Naive thymus-derived CD4-positive, alpha-beta T cell (primary cell): ENCODE measurements at regions not wholly inside any gene's neighbourhood (a gene's known extent, or its start where the extent isn't known, plus 50 kb on each side); places are given as distances from the start of the nearest gene placed in this dataset.
A peak's percentile ranks its signal among the peaks of the same experiment; 100 is the strongest.

Experiments used
- ATAC-seq: fragments of 150-1000 bp; cut with Tn5 transposase; 2 replicates; pipeline ENCODE4 v1.10.0; 2021; ENCODE audit warnings: mild to moderate bottlenecking, moderate library complexity
- CTCF ChIA-PET: fragments of 350-600 bp; sonication (Branson Sonifier 250); formaldehyde crosslinking; loops from one replicate; lab custom pipeline; 2021; ENCODE audit warnings: antibody characterized with exemption; lab: Charles Lee
- POLR2A ChIA-PET: fragments of 350-600 bp; sonication (Branson Sonifier 250); formaldehyde crosslinking; loops from one replicate; lab custom pipeline; 2021; ENCODE audit warnings: antibody characterized with exemption, inconsistent platforms; lab: Charles Lee
- DNase-seq, 9 donors: peaks; one replicate each; pipeline versions ENCODE4 v3.0.0 to v3.0.0-alpha.2; 2020 to 2022; ENCODE audit warnings: mixed read lengths in 1 of 9
- H3K27ac ChIP-seq: one replicate; pipeline ENCODE4 v1.7.0; 2013; ENCODE audit warnings: mild to moderate bottlenecking, low read depth, low read length, moderate library complexity
- H3K27me3 ChIP-seq, 2 donors: one replicate each; pipeline ENCODE4 v1.7.0; 2013; ENCODE audit warnings: low read length in 2 of 2, mild to moderate bottlenecking in 2 of 2, moderate library complexity in 2 of 2; ENCODE audit not compliant: control insufficient read depth in 2 of 2, insufficient read depth in 2 of 2
- H3K36me3 ChIP-seq, 3 experiments: 1 replicate in 2 of 3; 2 replicates in 1 of 3; pipeline ENCODE4 v1.7.0; 2013; ENCODE audit warnings: low read length in 3 of 3, mild to moderate bottlenecking in 3 of 3, moderate library complexity in 1 of 3; ENCODE audit not compliant: insufficient read depth in 3 of 3, control insufficient read depth in 2 of 3
- H3K4me1 ChIP-seq, 2 donors: one replicate each; pipeline ENCODE4 v1.7.0; 2013; ENCODE audit warnings: low read length in 2 of 2, mild to moderate bottlenecking in 2 of 2, moderate library complexity in 1 of 2; ENCODE audit not compliant: control insufficient read depth in 2 of 2, insufficient read depth in 2 of 2
- H3K4me3 ChIP-seq: 2 replicates; pipeline ENCODE4 v1.7.0; 2013; ENCODE audit warnings: mild to moderate bottlenecking, low read length
- H3K9me3 ChIP-seq, 3 experiments: 1 replicate in 2 of 3; 2 replicates in 1 of 3; pipeline ENCODE4 v1.7.0; 2013; ENCODE audit warnings: low read length in 3 of 3; ENCODE audit not compliant: control insufficient read depth in 2 of 3
- H3K27ac Mint-ChIP-seq, 9 donors: one replicate each; pipeline ENCODE4 v1.8.0; 2020 to 2022; ENCODE audit warnings: mixed read lengths in 9 of 9, mild to moderate bottlenecking in 8 of 9, moderate library complexity in 5 of 9, inconsistent platforms in 2 of 9
- H3K27me3 Mint-ChIP-seq, 5 donors: one replicate each; pipeline ENCODE4 v1.8.0; 2021 to 2022; ENCODE audit warnings: mixed read lengths in 5 of 5, mild to moderate bottlenecking in 1 of 5
- H3K36me3 Mint-ChIP-seq, 5 donors: one replicate each; pipeline ENCODE4 v1.8.0; 2020 to 2022; ENCODE audit warnings: mixed read lengths in 5 of 5, mild to moderate bottlenecking in 3 of 5, inconsistent platforms in 1 of 5
- H3K4me1 Mint-ChIP-seq, 7 donors: one replicate each; pipeline ENCODE4 v1.8.0; 2020 to 2022; ENCODE audit warnings: mixed read lengths in 7 of 7, mild to moderate bottlenecking in 3 of 7, inconsistent platforms in 1 of 7
- H3K4me3 Mint-ChIP-seq, 10 donors: one replicate each; pipeline ENCODE4 v1.8.0; 2020 to 2022; ENCODE audit warnings: mild to moderate bottlenecking in 10 of 10, mixed read lengths in 10 of 10, moderate library complexity in 6 of 10, inconsistent platforms in 2 of 10
- H3K9me3 Mint-ChIP-seq, 11 donors: one replicate each; pipeline ENCODE4 v1.8.0; 2020 to 2022; ENCODE audit warnings: mixed read lengths in 11 of 11, mild to moderate bottlenecking in 4 of 11, inconsistent platforms in 1 of 11, moderate library complexity in 1 of 11
- intact Hi-C, 2 donors: fragments of 100-400 bp; cut with micrococcal nuclease; formaldehyde crosslinking; loops; one replicate each; pipeline ENCODE4 v1.15.1; 2023

DNA sequence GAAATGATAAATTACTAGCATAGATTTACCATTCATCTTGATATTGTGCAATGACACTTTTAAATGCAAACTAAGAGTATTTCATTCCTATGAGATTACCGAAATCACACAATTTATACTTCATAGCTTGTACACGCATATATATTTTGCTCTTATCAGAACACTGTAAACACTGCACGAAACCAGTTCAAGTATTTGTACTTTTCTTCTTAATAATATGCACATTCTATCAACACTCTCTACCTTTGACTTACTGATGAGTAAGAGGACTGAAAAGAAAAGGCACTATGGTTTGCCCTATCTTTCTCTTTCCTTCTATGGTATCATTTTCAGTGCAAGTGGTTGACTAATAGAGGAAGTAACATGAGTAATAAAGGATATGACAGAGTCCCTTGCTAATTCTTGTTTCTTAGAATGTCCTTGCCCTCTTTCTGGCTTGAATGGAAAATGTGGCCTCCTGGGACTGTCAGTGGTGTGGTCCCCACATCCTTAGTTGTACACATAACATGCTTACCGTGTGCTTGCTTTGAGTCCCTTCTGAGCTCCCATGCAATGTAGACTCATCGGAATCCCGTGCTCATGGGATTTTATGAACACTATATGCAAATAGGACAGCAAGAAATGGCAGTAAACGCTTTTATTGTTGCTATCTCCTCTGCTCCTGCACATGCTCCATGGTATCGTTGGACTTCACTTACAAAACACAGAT, 363.5 kb upstream of the TNP1 start:
- Mint-ChIP-seq H3K27ac (peak overlapping the region in 1 of 9 donors; percentile 88), H3K9me3 (peaks cover 0 to 21% (median 0%) of the 10 kb centered on the region in 11 donors), H3K27me3 (peaks cover 0 to 3% (median 0%) of the 10 kb centered on the region in 5 donors), H3K36me3 (peaks cover 0 to 34% (median 0%) of the 10 kb centered on the region in 5 donors), H3K4me1 (peaks cover 4 to 42% (median 6%) of the 10 kb centered on the region in 7 donors), H3K4me3 (peak overlapping the region in 1 of 10 donors; percentile 64)
- H3K27me3 ChIP-seq: no peaks in the 10 kb centered on the region
- ATAC-seq: peak; percentile 78
- no peaks in the 10 kb centered on the region for H3K4me1 ChIP-seq
- peak in 1 of 9 donors; percentile 60 for DNase-seq
- no peaks in the 10 kb centered on the region for H3K36me3 ChIP-seq
- ChIA-PET POLR2A (no interaction called here), CTCF (interaction anchor here (1.1 kb wide), 1 partner anchor 565 kb away, joined by 3 read pairs; no protein-coding TSS in a partner anchor)
- intact Hi-C loops: loop anchor here in 1 of 2 donors (1.0 to 10.0 kb wide), 4 partner anchors 61 to 529 kb away; partner anchors contain the start of gene IGFBP5
- H3K9me3 ChIP-seq: no peaks in the 10 kb centered on the region
- no peak overlapping the region for H3K27ac ChIP-seq
- no peak overlapping the region for H3K4me3 ChIP-seq

DNA sequence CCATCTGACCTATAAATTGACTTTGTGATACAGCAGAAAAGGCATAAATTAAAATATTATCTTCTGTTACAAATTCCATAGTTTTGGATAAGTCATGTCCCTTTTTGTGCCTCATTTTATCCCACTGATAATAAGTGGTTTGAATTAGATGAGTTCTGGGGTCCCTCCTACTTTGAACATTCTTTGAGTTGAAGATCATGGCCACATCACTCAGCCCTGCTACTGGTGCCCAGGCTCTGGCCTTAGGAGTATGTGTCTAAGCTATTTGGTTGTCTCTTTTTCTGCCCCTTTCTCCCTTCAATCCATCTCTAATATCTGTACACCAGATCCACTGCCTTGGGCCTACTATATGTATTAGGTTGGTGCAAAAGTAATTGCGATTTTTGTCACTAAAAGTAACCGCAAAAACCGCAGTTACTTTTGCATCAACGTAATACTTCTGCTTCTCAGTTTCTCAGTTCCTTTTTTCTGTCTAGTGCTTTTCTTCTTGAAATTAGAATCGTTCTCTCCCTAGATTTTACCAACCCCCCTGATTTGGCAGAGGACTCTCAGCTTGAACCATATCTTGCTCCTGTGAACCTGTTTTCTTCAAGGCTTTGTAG, 362.5 kb upstream of the TNP1 start:
- H3K9me3 ChIP-seq: no peaks in the 10 kb centered on the region
- H3K27me3 Mint-ChIP-seq: peaks cover 0 to 6% (median 0%) of the 10 kb centered on the region in 5 donors
- H3K27ac ChIP-seq: no peak overlapping the region
- H3K27ac Mint-ChIP-seq: peak overlapping the region in 2 of 9 donors; percentile 7 to 59
- DNase-seq (no peak), ATAC-seq (peak; percentile 10)
- H3K4me3 ChIP-seq: no peak overlapping the region
- ChIA-PET POLR2A (no interaction called here), CTCF (no interaction called here)
- H3K4me3 Mint-ChIP-seq: peak overlapping the region in 1 of 10 donors; percentile 39
- no peaks in the 10 kb centered on the region for H3K27me3 ChIP-seq
- H3K4me1 ChIP-seq: no peaks in the 10 kb centered on the region
- intact Hi-C loops: loop anchor here in 1 of 2 donors (2.0 to 10.0 kb wide), 3 partner anchors 60 to 528 kb away; partner anchors contain the start of gene IGFBP5
- peaks cover 0 to 21% (median 0%) of the 10 kb centered on the region in 11 donors for H3K9me3 Mint-ChIP-seq
- H3K36me3 ChIP-seq: no peaks in the 10 kb centered on the region
- H3K4me1 Mint-ChIP-seq: peaks cover 4 to 47% (median 6%) of the 10 kb centered on the region in 7 donors
- peaks cover 0 to 35% (median 0%) of the 10 kb centered on the region in 5 donors for H3K36me3 Mint-ChIP-seq

DNA sequence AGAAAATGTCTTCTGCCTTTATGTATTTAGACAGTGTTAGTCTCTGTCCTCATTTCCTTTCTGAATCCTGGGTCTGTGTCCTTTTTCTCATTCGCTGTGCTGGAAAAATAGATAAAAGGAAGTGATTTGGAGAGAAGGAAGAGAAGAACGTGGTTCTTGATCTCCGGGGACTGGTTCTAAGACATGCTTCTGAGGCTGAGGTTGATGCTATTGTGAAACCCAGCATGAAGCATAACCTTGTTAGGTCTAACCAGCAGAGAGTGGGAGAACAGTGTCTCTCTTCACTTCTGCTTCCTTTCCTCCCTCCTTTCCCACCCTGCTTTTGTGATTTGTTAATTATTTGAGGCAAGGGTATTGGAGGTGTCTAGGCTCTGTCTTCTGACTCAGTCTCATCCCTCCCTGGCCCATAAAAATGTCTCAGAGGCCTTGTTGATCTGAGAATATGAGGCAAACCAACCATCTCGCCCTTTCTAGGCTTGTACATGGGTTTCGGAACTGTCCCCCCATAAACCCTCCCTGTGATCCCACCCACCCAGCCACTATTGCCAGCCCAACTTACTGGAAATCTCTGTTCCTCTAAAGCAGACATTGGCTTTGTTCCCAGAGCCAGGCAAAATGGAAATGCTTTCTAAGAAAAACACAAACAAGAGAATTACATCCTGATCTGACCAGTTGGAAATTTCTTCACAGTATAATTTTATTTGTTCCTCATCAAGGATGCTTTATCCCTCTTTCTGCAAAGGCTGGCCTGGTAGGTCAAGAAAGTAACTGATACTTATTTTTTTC, 360.6 kb upstream of the TNP1 start:
- Histone ChIP-seq H3K36me3 (no peaks in the 10 kb centered on the region), H3K4me1 (no peaks in the 10 kb centered on the region), H3K27ac (no peak overlapping the region), H3K4me3 (no peak overlapping the region), H3K27me3 (no peaks in the 10 kb centered on the region), H3K9me3 (no peaks in the 10 kb centered on the region)
- intact Hi-C loops: loop anchor here in 1 of 2 donors (10.0 kb wide), 2 partner anchors 126 to 526 kb away; partner anchors contain the start of gene IGFBP5
- no peak overlapping the region for H3K27ac Mint-ChIP-seq
- no peak for ATAC-seq
- ChIA-PET CTCF (no interaction called here), POLR2A (no interaction called here)
- H3K27me3 Mint-ChIP-seq: peaks cover 0 to 11% (median 0%) of the 10 kb centered on the region in 5 donors
- peaks cover 0 to 16% (median 0%) of the 10 kb centered on the region in 11 donors for H3K9me3 Mint-ChIP-seq
- DNase-seq: no peak
- peaks cover 0 to 25% (median 0%) of the 10 kb centered on the region in 5 donors for H3K36me3 Mint-ChIP-seq
- peaks cover 4 to 45% (median 6%) of the 10 kb centered on the region in 7 donors for H3K4me1 Mint-ChIP-seq
- no peak overlapping the region for H3K4me3 Mint-ChIP-seq

DNA sequence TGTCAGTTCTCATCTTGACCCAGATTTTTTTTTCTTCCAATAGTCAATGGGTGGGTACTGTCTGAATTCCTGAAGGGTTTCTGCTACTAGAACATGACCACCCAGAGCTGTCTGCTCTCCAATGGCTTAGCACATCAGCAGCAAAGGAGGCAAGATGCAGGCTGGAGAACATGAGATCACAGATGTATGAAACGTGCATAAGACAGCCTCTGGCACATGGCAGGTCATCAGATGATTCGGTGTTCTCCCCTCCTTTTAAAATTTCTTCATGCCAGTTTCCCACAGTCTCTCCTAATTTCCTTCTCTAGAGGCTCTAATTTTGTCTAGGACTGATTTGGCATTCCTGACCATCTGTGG, 359.3 kb upstream of the TNP1 start:
- Histone ChIP-seq H3K27ac (no peak overlapping the region), H3K9me3 (no peaks in the 10 kb centered on the region), H3K36me3 (no peaks in the 10 kb centered on the region), H3K4me3 (no peak overlapping the region), H3K27me3 (no peaks in the 10 kb centered on the region), H3K4me1 (no peaks in the 10 kb centered on the region)
- H3K9me3 Mint-ChIP-seq: peaks cover 0 to 8% (median 0%) of the 10 kb centered on the region in 11 donors
- H3K4me3 Mint-ChIP-seq: no peak overlapping the region
- ChIA-PET CTCF (no interaction called here), POLR2A (no interaction called here)
- peaks cover 4 to 40% (median 6%) of the 10 kb centered on the region in 7 donors for H3K4me1 Mint-ChIP-seq
- DNase-seq: no peak
- H3K27me3 Mint-ChIP-seq: peaks cover 0 to 16% (median 4%) of the 10 kb centered on the region in 5 donors
- intact Hi-C loops: no loop called here
- H3K27ac Mint-ChIP-seq: no peak overlapping the region
- peaks cover 0 to 16% (median 0%) of the 10 kb centered on the region in 5 donors for H3K36me3 Mint-ChIP-seq
- no peak for ATAC-seq

DNA sequence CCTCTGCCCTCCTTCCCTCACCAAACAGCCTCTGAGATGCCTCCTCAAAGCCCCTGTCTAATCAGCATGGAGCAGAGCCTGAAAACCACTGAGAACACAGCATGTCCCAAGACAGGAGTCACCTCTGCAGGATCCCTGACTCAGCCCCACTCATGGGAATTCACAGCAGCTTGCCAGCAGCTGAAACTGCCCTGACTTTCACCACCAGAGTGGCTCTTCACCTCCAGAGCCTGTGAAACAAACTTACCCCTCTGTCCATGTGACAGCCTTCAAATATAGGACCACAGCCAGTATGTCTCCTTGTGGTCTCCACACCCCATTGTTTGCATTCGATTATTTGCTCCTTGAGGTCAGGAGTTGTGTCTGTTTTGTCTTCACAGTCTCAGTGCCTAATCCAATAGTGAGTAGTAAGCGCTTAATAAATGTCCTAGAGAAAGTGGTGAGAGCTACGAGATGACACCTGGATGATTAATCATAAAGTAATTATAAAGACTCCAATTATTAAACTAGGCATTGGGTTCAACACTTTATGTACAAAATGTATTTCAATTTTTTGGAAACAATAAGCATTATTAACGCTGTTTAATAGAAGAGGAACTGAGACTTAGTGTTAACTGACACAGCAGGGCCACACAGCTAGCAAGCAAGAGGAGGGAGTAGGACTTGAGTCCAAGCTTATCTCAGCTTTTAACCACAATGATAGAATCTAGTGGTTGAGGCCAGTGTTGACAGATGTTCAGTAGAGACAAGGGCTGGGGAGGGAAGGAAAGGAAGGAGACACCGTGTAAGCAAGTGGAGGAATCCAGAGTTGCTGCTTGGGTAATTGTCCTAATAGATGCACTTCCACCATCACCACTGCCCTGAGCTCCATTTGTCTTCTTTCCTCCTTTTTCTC, 358.7 kb upstream of the TNP1 start:
- DNase-seq (no peak), ATAC-seq (peak; percentile 74)
- Histone ChIP-seq H3K36me3 (no peaks in the 10 kb centered on the region), H3K27ac (no peak overlapping the region), H3K27me3 (no peaks in the 10 kb centered on the region), H3K4me1 (no peaks in the 10 kb centered on the region), H3K4me3 (no peak overlapping the region), H3K9me3 (no peaks in the 10 kb centered on the region)
- Mint-ChIP-seq H3K27ac (no peak overlapping the region), H3K27me3 (peaks cover 0 to 17% (median 4%) of the 10 kb centered on the region in 5 donors), H3K9me3 (peaks cover 0 to 6% (median 0%) of the 10 kb centered on the region in 11 donors), H3K4me3 (no peak overlapping the region), H3K4me1 (peaks cover 4 to 37% (median 6%) of the 10 kb centered on the region in 7 donors), H3K36me3 (peaks cover 0 to 12% (median 0%) of the 10 kb centered on the region in 5 donors)
- ChIA-PET POLR2A (no interaction called here), CTCF (no interaction called here)
- intact Hi-C loops: no loop called here

DNA sequence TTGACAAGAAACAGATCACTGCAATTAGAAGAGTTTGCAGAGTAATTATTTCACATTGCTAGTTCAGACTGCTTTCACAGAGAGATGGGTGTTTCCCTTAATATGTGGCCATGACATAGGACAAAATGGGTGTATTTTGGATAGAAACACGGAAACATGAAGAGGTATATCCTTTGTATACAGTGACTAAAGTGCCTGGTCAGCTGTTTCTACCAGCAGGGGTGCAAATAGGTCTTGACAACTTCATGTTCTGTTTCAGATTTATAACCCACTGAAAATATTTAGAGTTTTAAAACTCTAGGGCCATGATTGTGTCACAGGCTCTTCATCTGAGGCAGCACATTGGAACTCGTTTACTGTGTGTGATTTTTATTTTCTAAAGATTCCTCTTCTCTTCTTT, 357.1 kb upstream of the TNP1 start:
- Histone ChIP-seq H3K27ac (no peak overlapping the region), H3K36me3 (no peaks in the 10 kb centered on the region), H3K9me3 (no peaks in the 10 kb centered on the region), H3K27me3 (no peaks in the 10 kb centered on the region), H3K4me1 (no peaks in the 10 kb centered on the region), H3K4me3 (no peak overlapping the region)
- Mint-ChIP-seq H3K27ac (no peak overlapping the region), H3K9me3 (peaks cover 0 to 8% (median 0%) of the 10 kb centered on the region in 11 donors), H3K4me3 (no peak overlapping the region), H3K4me1 (peaks cover 0 to 21% (median 0%) of the 10 kb centered on the region in 7 donors), H3K27me3 (peaks cover 0 to 19% (median 4%) of the 10 kb centered on the region in 5 donors), H3K36me3 (peaks cover 0 to 7% (median 0%) of the 10 kb centered on the region in 5 donors)
- POLR2A ChIA-PET: no interaction called here
- DNase-seq: no peak
- CTCF ChIA-PET: no interaction called here
- no peak for ATAC-seq
- intact Hi-C loops: no loop called here
